NCI-H146 (cell line): ENCODE measurements at regions not wholly inside any gene's neighbourhood (a gene's known extent, or its start where the extent isn't known, plus 50 kb on each side); places are given as distances from the start of the nearest gene placed in this dataset.
"Not testable (repeated sequence)": the region's sequence is repeated elsewhere in the genome, so short reads cannot be mapped to it uniquely, and the experiment has no call there.

Experiments
- DNase-seq: peaks from one replicate; lab custom pipeline; 2025; lab: John Stamatoyannopoulos, UW

GRCh38 chr3:187473778-187474406 lies 105.7 kb downstream of the RTP4 start:
- no peak for DNase-seq

- not testable (repeated sequence) for DNase-seq
These were observed 98.1 kb downstream of the RTP4 start for GRCh38 chr3:187466306-187466705.

- DNase-seq = no peak
These were observed 97.3 kb downstream of the RTP4 start for GRCh38 chr3:187465503-187465902.

- DNase-seq = no peak
These were observed 96.5 kb downstream of the RTP4 start for GRCh38 chr3:187464682-187465081.

GRCh38 chr3:187458921-187459320 lies 90.7 kb downstream of the RTP4 start:
- DNase-seq = no peak

- DNase-seq = no peak
These were observed 90.2 kb downstream of the RTP4 start for GRCh38 chr3:187458383-187458782.

- no peak for DNase-seq
These were observed 88.1 kb downstream of the RTP4 start for GRCh38 chr3:187456250-187456649.

GRCh38 chr3:187454085-187454815 lies 86.1 kb downstream of the RTP4 start:
- DNase-seq = no peak

GRCh38 chr3:187450431-187451190 lies 82.4 kb downstream of the RTP4 start:
- DNase-seq = peak; percentile 63

GRCh38 chr3:187448674-187449073 lies 80.5 kb downstream of the RTP4 start:
- DNase-seq = no peak

GRCh38 chr3:187447737-187448136 lies 79.6 kb downstream of the RTP4 start:
- DNase-seq = no peak

- DNase-seq = no peak
These were observed 77.2 kb downstream of the RTP4 start for GRCh38 chr3:187445356-187445755.

- DNase-seq = no peak
These were observed 66.3 kb downstream of the RTP4 start for GRCh38 chr3:187434524-187434923.

GRCh38 chr3:187430576-187430975 lies 62.4 kb downstream of the RTP4 start:
- no peak for DNase-seq
